CD14-positive monocyte (primary cell): ENCODE measurements at regions not wholly inside any gene's neighbourhood (a gene's known extent, or its start where the extent isn't known, plus 50 kb on each side); places are given as distances from the start of the nearest gene placed in this dataset.

Experiments
- DNase-seq, 3 donors: peaks; one replicate each; pipeline ENCODE4 v3.0.0-alpha.2; 2011 to 2022
- H2AFZ ChIP-seq: 2 replicates; pipeline ENCODE4 v1.6.0; 2012; ENCODE audit warnings: mild to moderate bottlenecking, low read depth, low read length, inconsistent platforms; ENCODE audit not compliant: insufficient read depth, poor library complexity, severe bottlenecking
- H3K27ac ChIP-seq, 2 donors: 1 replicate in 1 of 2; 2 replicates in 1 of 2; pipeline ENCODE4 v1.5.1; 2012 to 2013; ENCODE audit warnings: low read length in 2 of 2, control low read depth in 1 of 2, inconsistent platforms in 1 of 2, low read depth in 1 of 2, mild to moderate bottlenecking in 1 of 2
- H3K27me3 ChIP-seq, 2 donors: one replicate each; pipeline versions ENCODE4 v1.6.0 to v1.6.1; 2011 to 2013; ENCODE audit warnings: low read length in 2 of 2; ENCODE audit not compliant: control insufficient read depth in 2 of 2, insufficient read depth in 2 of 2
- H3K36me3 ChIP-seq, 2 donors: replicated peaks in 1 of 2; 1 replicate in 1 of 2; 2 replicates in 1 of 2; pipeline versions ENCODE4 v1.5.1 to v1.6.1; 2012 to 2013; ENCODE audit warnings: low read length in 2 of 2, control low read depth in 1 of 2, inconsistent platforms in 1 of 2, mild to moderate bottlenecking in 1 of 2; ENCODE audit not compliant: insufficient read depth in 2 of 2, control insufficient read depth in 1 of 2
- H3K4me1 ChIP-seq, 2 donors: 1 replicate in 1 of 2; 2 replicates in 1 of 2; pipeline versions ENCODE4 v1.5.1 to v1.6.1; 2012 to 2013; ENCODE audit warnings: low read length in 2 of 2, control low read depth in 1 of 2, inconsistent platforms in 1 of 2, mild to moderate bottlenecking in 1 of 2, moderate library complexity in 1 of 2; ENCODE audit not compliant: insufficient read depth in 2 of 2, control insufficient read depth in 1 of 2
- H3K4me2 ChIP-seq: replicated peaks from 2 replicates; pipeline ENCODE3; 2012; ENCODE audit warnings: low read length, moderate library complexity, mild to moderate bottlenecking; ENCODE audit not compliant: poor library complexity, severe bottlenecking; ENCODE audit errors: extremely low read depth
- H3K4me3 ChIP-seq, 3 experiments: fragments of 200-600 bp in 1 of 3; sonication (generic) in 1 of 3; replicated peaks in 1 of 3; 1 replicate in 2 of 3; 2 replicates in 1 of 3; pipeline ENCODE4 v1.5.1; 2011 to 2013; ENCODE audit warnings: low read length in 3 of 3, mild to moderate bottlenecking in 3 of 3, control low read depth in 2 of 3, low read depth in 2 of 3, inconsistent platforms in 1 of 3, moderate library complexity in 1 of 3
- H3K79me2 ChIP-seq: 2 replicates; pipeline ENCODE4 v1.6.0; 2012; ENCODE audit warnings: mild to moderate bottlenecking, control low read depth, inconsistent platforms, low read length, moderate library complexity; ENCODE audit not compliant: insufficient read depth
- H3K9ac ChIP-seq: 2 replicates; pipeline ENCODE4 v1.6.0; 2017; ENCODE audit warnings: low read length, mild to moderate bottlenecking; ENCODE audit not compliant: insufficient read depth, poor library complexity, severe bottlenecking
- H3K9me3 ChIP-seq, 2 donors: replicated peaks in 1 of 2; 1 replicate in 1 of 2; 2 replicates in 1 of 2; pipeline versions ENCODE4 v1.5.1 to v1.6.1; 2012 to 2013; ENCODE audit warnings: low read length in 2 of 2, control low read depth in 1 of 2; ENCODE audit not compliant: control insufficient read depth in 1 of 2, insufficient read depth in 1 of 2
- H4K20me1 ChIP-seq: 2 replicates; pipeline ENCODE4 v1.6.0; 2012; ENCODE audit warnings: mild to moderate bottlenecking, low read length, control low read depth, moderate library complexity; ENCODE audit not compliant: insufficient read depth
- H3K27ac Mint-ChIP-seq, 7 donors: one replicate each; pipeline ENCODE4 v1.8.0; 2020; ENCODE audit warnings: mild to moderate bottlenecking in 7 of 7, mixed read lengths in 7 of 7, moderate library complexity in 6 of 7, inconsistent platforms in 2 of 7
- H3K27me3 Mint-ChIP-seq, 3 donors: one replicate each; pipeline ENCODE4 v1.8.0; 2021 to 2022; ENCODE audit warnings: low read depth in 3 of 3, mild to moderate bottlenecking in 3 of 3, mixed read lengths in 3 of 3, moderate library complexity in 3 of 3, inconsistent platforms in 1 of 3
- H3K36me3 Mint-ChIP-seq, 2 donors: one replicate each; pipeline ENCODE4 v1.8.0; 2020; ENCODE audit warnings: mixed read lengths in 2 of 2, inconsistent platforms in 1 of 2, mild to moderate bottlenecking in 1 of 2
- H3K4me1 Mint-ChIP-seq: one replicate; pipeline ENCODE4 v1.8.0; 2020; ENCODE audit warnings: mild to moderate bottlenecking, mixed read lengths
- H3K4me3 Mint-ChIP-seq, 2 donors: one replicate each; pipeline ENCODE4 v1.8.0; 2020; ENCODE audit warnings: mild to moderate bottlenecking in 2 of 2, mixed read lengths in 2 of 2, moderate library complexity in 1 of 2
- H3K9me3 Mint-ChIP-seq, 7 donors: one replicate each; pipeline ENCODE4 v1.8.0; 2020 to 2022; ENCODE audit warnings: mixed read lengths in 7 of 7, mild to moderate bottlenecking in 6 of 7, moderate library complexity in 6 of 7, inconsistent platforms in 2 of 7
- WGBS: methylation state at CpG from one replicate; pipeline ENCODE4 v1.1.5; 2013; ENCODE audit warnings: missing lambda C conversion rate; ENCODE audit not compliant: insufficient coverage; 5-methylcytosine and 5-hydroxymethylcytosine counted together
- intact Hi-C, 2 donors: fragments of 100-400 bp; cut with micrococcal nuclease; formaldehyde crosslinking; loops; one replicate each; pipeline versions ENCODE4 v1.15.0 to v1.15.1; 2023
- TF ChIP-seq, protein P1 (sequence below): fragments of 200-600 bp; IDR thresholded peaks from one replicate; pipeline ENCODE4 v1.8.0; 2022; ENCODE audit warnings: antibody characterized with exemption, mild to moderate bottlenecking

DNA sequence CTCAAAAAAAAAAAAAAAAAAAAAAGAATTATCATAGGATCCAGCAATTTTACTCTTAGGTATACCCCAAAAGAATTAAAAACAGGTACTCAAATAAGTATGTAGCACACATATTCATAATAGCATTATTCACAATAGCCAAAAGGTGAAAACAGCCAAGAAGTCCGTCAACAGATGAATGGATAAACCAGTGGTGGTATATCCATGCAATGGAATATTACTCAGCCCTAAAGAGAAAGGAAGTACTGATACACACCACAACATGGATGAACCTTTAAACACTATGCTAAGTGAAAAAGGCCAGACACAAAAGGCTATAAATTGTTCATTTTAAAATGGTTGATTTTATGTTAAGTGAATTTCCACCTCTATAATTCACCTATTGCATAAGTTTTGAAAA is 804.8 kb upstream of the AUTS2 start:
- H3K9me3 ChIP-seq: peaks cover 27 to 45% of the 10 kb centered on the region in 2 donors
- Mint-ChIP-seq H3K36me3 (no peaks in the 10 kb centered on the region), H3K4me3 (no peak overlapping the region), H3K4me1 (no peaks in the 10 kb centered on the region), H3K27ac (no peak overlapping the region), H3K9me3 (peaks cover 9 to 54% (median 32%) of the 10 kb centered on the region in 7 donors), H3K27me3 (peaks cover 0 to 2% (median 0%) of the 10 kb centered on the region in 3 donors)
- H3K27ac ChIP-seq: no peak overlapping the region
- H3K4me1 ChIP-seq: no peaks in the 10 kb centered on the region
- no peak overlapping the region for H3K4me2 ChIP-seq
- no peak overlapping the region for H3K4me3 ChIP-seq
- intact Hi-C loops: no loop called here
- no peak overlapping the region for H3K9ac ChIP-seq
- H3K36me3 ChIP-seq: no peaks in the 10 kb centered on the region
- no peaks in the 10 kb centered on the region for H4K20me1 ChIP-seq
- H3K27me3 ChIP-seq: no peaks in the 10 kb centered on the region
- TF ChIP-seq, protein P1, sequence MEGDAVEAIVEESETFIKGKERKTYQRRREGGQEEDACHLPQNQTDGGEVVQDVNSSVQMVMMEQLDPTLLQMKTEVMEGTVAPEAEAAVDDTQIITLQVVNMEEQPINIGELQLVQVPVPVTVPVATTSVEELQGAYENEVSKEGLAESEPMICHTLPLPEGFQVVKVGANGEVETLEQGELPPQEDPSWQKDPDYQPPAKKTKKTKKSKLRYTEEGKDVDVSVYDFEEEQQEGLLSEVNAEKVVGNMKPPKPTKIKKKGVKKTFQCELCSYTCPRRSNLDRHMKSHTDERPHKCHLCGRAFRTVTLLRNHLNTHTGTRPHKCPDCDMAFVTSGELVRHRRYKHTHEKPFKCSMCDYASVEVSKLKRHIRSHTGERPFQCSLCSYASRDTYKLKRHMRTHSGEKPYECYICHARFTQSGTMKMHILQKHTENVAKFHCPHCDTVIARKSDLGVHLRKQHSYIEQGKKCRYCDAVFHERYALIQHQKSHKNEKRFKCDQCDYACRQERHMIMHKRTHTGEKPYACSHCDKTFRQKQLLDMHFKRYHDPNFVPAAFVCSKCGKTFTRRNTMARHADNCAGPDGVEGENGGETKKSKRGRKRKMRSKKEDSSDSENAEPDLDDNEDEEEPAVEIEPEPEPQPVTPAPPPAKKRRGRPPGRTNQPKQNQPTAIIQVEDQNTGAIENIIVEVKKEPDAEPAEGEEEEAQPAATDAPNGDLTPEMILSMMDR: no peak
- DNase-seq: no peak
- WGBS: no CpG with 5 or more reads among the region's 1 CpG
- H3K79me2 ChIP-seq: no peaks in the 10 kb centered on the region
- H2AFZ ChIP-seq: no peak overlapping the region

DNA sequence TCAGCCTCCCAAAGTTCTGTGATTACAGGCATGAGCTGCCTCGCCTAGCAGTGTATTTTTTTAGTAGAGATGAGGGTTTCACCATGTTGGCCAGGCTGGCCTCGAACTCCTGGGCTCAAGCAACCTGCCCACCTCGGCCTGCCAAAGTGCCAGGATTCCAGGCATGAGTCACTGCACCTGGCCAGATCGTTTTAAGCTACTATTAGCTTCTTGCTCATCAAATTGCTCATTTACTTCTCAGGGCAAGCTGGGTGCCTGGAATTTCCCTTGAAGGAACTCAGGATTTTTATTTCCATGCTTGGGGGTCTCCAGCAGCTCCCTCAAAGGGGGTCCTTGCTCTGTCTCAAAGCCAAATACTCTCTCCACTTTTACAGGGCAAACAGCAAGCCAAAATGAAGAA is 798.0 kb upstream of the AUTS2 start:
- H3K9ac ChIP-seq: no peak overlapping the region
- H3K4me2 ChIP-seq: no peak overlapping the region
- TF ChIP-seq, protein P1: no peak
- H4K20me1 ChIP-seq: no peaks in the 10 kb centered on the region
- H3K9me3 Mint-ChIP-seq: peaks cover 0 to 55% (median 26%) of the 10 kb centered on the region in 7 donors
- H3K79me2 ChIP-seq: no peaks in the 10 kb centered on the region
- no peak overlapping the region for H3K4me3 ChIP-seq
- no peak overlapping the region for H3K27ac Mint-ChIP-seq
- H2AFZ ChIP-seq: no peak overlapping the region
- H3K9me3 ChIP-seq: peaks cover 22 to 62% of the 10 kb centered on the region in 2 donors
- H3K27me3 ChIP-seq: no peaks in the 10 kb centered on the region
- no peak overlapping the region for H3K4me3 Mint-ChIP-seq
- no peak for DNase-seq
- intact Hi-C loops: no loop called here
- H3K27ac ChIP-seq: no peak overlapping the region
- H3K27me3 Mint-ChIP-seq: peaks cover 0 to 1% (median 0%) of the 10 kb centered on the region in 3 donors
- H3K4me1 Mint-ChIP-seq: no peaks in the 10 kb centered on the region
- WGBS: 72% methylated on average over 4 of the region's 4 CpGs
- H3K36me3 ChIP-seq: no peaks in the 10 kb centered on the region
- no peaks in the 10 kb centered on the region for H3K36me3 Mint-ChIP-seq
- no peaks in the 10 kb centered on the region for H3K4me1 ChIP-seq
